ENCODE measurements at regions not wholly inside any gene's neighbourhood (a gene's known extent, or its start where the extent isn't known, plus 50 kb on each side); places are given as distances from the start of the nearest gene placed in this dataset.

GRCh38 chr18:65436430-65436829 lies 314.4 kb upstream of the CDH7 start:
- TF ChIP-seq CTCF (IDR thresholded peaks at IDR 0.05) (no peak), POLR2A (IDR thresholded peaks at IDR 0.05) (no peak)

Data from adrenal gland (tissue), 5 donors.